NCI-H187 (cell line): ENCODE measurements at regions not wholly inside any gene's neighbourhood (a gene's known extent, or its start where the extent isn't known, plus 50 kb on each side); places are given as distances from the start of the nearest gene placed in this dataset.
"Not testable (repeated sequence)": the region's sequence is repeated elsewhere in the genome, so short reads cannot be mapped to it uniquely, and the experiment has no call there.

Source experiments
- DNase-seq, 2 experiments: peaks; one replicate each; lab custom pipeline; 2025; lab: John Stamatoyannopoulos, UW

- no peak for DNase-seq
These were observed 257.1 kb downstream of the EFCAB11 start for GRCh38 chr14:89697281-89698060.

GRCh38 chr14:89695846-89696245, 258.7 kb downstream of the EFCAB11 start:
- no peak for DNase-seq

GRCh38 chr14:89690139-89690538, 264.4 kb downstream of the EFCAB11 start:
- no peak for DNase-seq

GRCh38 chr14:89689711-89690110, 264.8 kb downstream of the EFCAB11 start:
- DNase-seq = not testable (repeated sequence)

GRCh38 chr14:89688507-89689211, 265.9 kb downstream of the EFCAB11 start:
- DNase-seq = no peak

GRCh38 chr14:89687129-89687528, 267.4 kb downstream of the EFCAB11 start:
- not testable (repeated sequence) for DNase-seq

GRCh38 chr14:89684139-89684538, 267.1 kb upstream of the FOXN3 start:
- DNase-seq = no peak

GRCh38 chr14:89681086-89682018, 264.3 kb upstream of the FOXN3 start:
- no peak for DNase-seq

GRCh38 chr14:89680156-89680555, 263.1 kb upstream of the FOXN3 start:
- no peak for DNase-seq

GRCh38 chr14:89678768-89679167, 261.7 kb upstream of the FOXN3 start:
- no peak for DNase-seq

- DNase-seq = no peak
These were observed 258.6 kb upstream of the FOXN3 start for GRCh38 chr14:89675590-89675989.

GRCh38 chr14:89674936-89675335, 257.9 kb upstream of the FOXN3 start:
- no peak for DNase-seq

GRCh38 chr14:89674240-89674639, 257.2 kb upstream of the FOXN3 start:
- DNase-seq = no peak

- no peak for DNase-seq
These were observed 256.6 kb upstream of the FOXN3 start for GRCh38 chr14:89673512-89674225.

GRCh38 chr14:89672636-89673511, 255.8 kb upstream of the FOXN3 start:
- no peak for DNase-seq

- no peak for DNase-seq
These were observed 252.2 kb upstream of the FOXN3 start for GRCh38 chr14:89669193-89669592.

- DNase-seq = no peak
These were observed 250.9 kb upstream of the FOXN3 start for GRCh38 chr14:89667983-89668382.

GRCh38 chr14:89665300-89666081, 248.5 kb upstream of the FOXN3 start:
- DNase-seq = not testable (repeated sequence)

- DNase-seq = no peak
These were observed 244.4 kb upstream of the FOXN3 start for GRCh38 chr14:89661392-89661791.
